T-helper 9 cell (primary cell): ENCODE measurements at regions not wholly inside any gene's neighbourhood (a gene's known extent, or its start where the extent isn't known, plus 50 kb on each side); places are given as distances from the start of the nearest gene placed in this dataset.
"Not testable (repeated sequence)": the region's sequence is repeated elsewhere in the genome, so short reads cannot be mapped to it uniquely, and the experiment has no call there.

Experiments
- DNase-seq: peaks from one replicate; pipeline ENCODE4 v3.0.0-alpha.2; 2020

GRCh38 chr3:26193558-26193957 lies 403.7 kb downstream of the OXSM start:
- DNase-seq: no peak

DNA sequence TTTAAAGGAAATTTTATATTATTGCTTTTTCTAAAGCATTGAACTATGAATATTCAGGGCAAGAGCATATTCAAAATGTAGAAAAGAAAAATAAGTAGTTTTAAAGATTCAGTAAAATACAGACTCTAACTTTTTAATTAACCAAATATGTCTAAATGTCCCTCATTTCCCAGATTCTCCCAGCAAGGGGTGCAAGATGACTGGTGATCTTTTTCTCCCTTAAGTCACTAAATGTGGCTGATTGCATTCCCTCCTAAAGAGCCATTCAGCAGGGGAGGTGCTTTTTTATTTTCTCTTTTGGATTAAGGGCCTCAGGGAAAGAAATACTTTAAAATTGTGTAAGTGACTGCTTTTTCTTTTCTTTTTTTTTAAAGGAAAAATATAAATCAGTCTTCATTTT lies 406.9 kb downstream of the OXSM start:
- DNase-seq: no peak

DNA sequence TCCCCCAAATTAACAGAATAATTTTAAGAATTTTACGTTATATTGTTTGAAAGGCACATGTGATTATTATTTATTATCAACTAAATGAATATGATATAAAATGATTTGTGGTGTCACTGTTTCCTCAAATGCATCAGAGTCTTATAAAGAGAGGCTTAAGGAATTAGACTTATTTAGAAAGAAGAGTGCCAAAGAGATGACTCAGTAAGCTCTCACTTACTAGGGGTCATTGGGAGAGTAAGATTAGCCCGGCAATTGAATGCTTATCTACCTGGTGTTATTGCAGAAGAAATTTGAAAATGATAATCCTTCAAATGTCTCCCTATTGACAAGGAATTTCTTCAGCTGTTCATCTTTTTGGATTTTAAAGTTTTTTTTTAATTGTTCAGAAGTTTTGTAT lies 408.7 kb downstream of the OXSM start:
- DNase-seq: no peak

- DNase-seq: no peak
Measured at GRCh38 chr3:26202169-26202568, 412.3 kb downstream of the OXSM start.

- no peak for DNase-seq
Measured at GRCh38 chr3:26205475-26205874, 415.6 kb downstream of the OXSM start.

GRCh38 chr3:26208201-26208600 lies 414.4 kb upstream of the LRRC3B start:
- no peak for DNase-seq

DNA sequence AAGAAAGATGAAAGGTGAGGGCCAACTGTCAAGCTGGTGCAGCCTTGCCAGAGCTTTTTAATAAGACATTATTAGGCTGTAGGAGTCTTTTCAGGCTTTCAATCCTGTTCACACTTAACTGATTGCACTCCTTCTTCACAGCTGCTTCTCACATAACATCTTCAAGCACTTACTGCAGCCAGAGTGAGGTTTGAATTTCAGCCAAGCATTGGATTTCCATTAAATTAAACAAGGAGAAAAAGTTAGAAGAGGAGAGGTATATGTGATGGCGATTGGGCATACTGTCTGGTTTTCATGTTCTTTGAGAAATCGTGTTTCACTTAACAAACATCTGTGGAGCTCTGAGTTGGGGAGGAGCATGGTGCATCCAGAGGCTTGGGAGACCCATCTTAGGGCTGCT lies 392.8 kb upstream of the LRRC3B start:
- DNase-seq: no peak

DNA sequence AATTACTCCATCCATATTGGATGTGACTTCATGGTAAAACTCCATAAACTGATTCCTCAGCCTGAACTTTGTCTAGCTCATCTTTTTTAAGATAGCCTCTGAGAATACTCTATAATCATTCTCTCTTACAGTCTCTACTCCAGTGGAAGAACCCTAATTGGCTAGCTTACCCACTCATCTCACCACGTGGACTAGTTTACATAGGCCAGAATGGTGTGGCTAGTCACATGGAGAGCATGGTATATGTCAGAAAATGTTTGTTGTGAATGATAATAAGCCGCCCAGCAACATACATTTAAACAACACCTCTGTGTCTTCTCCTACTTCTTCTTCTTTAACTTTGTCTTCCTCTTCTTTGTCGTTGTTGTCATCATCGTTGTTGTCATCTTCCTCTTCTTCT lies 389.2 kb upstream of the LRRC3B start:
- DNase-seq: no peak

DNA sequence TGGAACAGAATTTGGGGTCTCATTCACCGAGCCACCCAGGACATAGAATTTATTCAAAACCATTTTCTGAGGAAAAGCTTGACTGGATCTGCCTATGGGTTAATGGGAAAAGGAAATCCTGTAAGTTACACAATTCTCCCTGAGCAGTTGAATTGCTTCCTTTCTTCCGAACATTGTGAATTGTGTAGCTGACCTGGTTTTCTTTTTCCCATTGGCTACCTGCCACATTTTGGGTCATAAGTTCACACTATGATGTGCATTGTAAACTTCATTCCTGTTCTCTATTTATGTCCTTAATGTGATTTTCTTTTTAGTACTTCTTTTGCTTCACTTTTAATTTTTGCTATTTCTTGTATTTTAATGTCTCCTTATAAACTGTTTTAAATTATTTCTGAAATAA lies 386.0 kb upstream of the LRRC3B start:
- no peak for DNase-seq

- DNase-seq: no peak
Measured at GRCh38 chr3:26237036-26237682, 385.4 kb upstream of the LRRC3B start.

DNA sequence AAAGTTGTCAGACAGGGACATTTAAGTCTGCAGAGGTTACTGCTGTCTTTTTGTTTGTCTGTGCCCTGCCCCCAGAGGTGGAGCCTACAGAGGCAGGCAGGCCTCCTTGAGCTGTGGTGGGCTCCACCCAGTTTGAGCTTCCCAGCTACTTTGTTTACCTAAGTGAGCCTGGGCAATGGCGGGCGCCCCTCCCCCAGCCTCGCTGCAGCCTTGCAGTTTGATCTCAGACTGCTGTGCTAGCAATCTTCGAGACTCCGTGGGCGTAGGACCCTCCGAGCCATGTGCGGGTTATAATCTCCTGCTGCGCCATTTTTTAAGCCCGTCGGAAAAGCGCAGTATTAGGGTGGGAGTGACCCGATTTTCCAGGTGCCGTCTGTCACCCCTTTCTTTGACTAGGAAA lies 378.0 kb upstream of the LRRC3B start:
- not testable (repeated sequence) for DNase-seq

DNA sequence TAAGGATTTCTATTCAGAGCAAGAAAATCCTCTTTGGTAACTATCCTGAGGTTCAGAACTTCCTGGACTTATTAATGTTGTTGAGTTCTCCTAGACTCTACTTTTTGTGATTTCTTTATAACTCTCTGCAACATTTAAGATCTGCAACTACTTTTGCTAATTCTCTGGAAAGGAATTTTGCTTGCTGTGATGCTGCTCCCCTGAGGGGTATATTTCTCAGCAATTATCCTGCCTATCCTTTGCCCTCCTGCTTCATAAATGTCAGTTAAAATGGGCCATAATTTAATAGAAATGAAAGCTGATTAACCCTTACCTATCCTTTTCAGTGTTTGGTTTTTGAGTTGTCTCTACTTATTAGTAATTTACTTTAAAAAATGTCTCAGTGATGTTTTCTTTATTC lies 377.3 kb upstream of the LRRC3B start:
- DNase-seq: no peak

DNA sequence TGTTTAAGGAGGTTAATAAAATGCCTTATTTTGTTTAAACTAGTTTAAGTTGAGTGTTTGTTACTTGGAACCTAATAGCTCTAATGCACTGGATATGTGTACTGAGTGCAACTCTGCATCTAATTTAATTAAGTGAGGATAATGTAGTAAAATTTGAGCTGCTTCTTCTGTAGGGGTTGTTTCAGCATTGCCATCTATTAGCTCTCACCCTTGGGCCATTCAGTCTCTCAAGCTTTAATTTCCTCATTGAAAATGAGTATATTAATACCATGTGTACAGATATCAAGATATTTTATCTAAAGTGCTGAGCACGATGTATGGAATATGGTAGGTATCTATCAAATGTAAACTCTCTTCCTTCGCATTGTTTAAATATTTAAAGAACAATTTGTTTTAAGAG lies 375.7 kb upstream of the LRRC3B start:
- DNase-seq: no peak

- DNase-seq: no peak
Measured at GRCh38 chr3:26247712-26248111, 374.9 kb upstream of the LRRC3B start.

DNA sequence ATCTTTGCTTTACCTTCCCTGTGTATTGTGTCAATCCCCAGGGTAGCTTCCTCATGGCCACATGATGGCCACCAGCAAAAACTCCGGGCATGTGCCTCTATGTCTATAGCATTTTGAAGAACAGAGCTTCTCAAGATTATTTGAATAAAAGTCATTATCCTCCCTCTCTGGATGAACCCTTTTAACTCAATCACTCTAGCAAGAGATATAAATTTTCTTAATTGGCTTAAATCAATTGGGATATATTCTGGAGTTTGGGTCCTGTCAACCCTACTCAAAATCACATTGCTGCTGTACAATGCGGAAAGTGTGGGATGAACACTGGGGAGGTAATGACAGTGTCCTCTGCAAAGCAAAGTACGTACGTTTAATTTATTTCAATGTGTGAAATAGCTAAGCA lies 370.6 kb upstream of the LRRC3B start:
- no peak for DNase-seq

DNA sequence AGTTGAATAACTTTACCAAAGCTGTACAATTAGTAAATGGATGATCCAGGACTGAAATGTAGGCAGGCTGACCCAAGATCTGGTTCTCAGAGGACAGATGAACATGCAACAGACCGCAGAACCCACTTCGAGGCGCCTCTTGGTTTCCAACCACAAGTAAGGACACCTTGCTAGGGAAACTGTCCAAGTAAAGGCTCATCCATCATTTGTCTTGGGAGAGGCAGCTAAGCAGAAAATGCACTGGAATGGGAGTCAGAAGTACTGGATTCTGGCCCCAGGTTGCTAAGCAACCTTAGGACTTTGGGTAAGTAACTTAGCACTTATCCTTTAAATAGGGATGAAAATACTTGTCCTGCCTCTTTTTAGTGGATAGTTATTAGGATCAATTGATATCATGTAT lies 366.3 kb upstream of the LRRC3B start:
- no peak for DNase-seq

- DNase-seq: no peak
Measured at GRCh38 chr3:26259176-26259575, 363.4 kb upstream of the LRRC3B start.

DNA sequence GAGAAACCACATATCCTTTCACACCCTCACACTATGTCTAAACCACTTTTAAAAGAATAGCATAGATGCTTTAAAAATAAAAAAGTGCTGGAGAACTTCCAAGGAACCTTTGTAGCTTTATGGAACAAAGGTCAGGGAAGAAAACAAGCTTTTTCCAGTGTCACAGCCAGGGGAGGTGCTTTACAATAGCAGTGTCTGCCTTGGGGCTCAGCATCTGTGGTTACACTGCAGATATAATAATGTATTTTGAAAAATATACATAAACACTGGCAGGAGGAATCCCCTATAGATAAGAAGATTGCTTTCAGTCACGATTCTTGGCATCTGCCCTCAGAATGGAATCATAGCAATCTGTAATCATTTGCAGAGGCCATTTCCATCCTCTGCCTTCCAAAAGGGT lies 362.4 kb upstream of the LRRC3B start:
- no peak for DNase-seq

DNA sequence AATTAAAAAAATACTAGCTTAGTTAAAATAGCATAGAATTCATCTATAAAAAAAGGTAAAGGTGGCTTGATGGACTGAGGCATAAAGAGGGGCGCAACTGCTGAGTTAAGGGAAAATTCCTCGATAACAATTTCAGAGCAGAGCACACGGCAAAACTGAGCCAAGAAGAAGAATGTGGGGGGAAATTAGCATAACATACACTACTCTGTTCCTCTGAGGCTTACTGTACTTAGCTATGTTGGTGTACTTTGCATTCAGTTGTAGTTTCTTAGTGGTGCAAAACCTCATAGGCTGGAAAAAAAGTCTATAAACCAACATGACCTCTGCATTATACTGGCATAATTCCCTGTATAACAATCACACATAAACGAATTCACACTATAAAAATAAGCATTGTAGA lies 357.9 kb upstream of the LRRC3B start:
- no peak for DNase-seq

- no peak for DNase-seq
Measured at GRCh38 chr3:26271848-26272247, 350.7 kb upstream of the LRRC3B start.

DNA sequence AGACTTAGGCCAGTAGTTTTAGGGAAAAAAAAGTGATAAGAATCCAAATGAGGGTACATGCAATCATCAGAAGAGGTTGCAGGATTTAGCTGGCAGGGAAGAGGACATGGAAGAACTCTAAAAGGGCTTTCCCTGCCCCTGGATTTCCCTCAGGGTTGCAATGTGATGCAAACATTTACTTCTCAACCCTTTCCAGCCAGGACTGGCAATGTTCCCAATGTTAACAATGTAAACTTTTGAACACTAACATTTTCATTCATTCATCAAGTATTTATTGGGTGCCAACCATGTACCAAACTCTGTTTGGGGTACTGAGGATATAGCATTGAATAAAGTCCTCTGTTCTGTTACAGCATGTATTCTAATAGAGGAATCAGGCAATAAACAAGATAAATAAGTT lies 349.4 kb upstream of the LRRC3B start:
- no peak for DNase-seq

DNA sequence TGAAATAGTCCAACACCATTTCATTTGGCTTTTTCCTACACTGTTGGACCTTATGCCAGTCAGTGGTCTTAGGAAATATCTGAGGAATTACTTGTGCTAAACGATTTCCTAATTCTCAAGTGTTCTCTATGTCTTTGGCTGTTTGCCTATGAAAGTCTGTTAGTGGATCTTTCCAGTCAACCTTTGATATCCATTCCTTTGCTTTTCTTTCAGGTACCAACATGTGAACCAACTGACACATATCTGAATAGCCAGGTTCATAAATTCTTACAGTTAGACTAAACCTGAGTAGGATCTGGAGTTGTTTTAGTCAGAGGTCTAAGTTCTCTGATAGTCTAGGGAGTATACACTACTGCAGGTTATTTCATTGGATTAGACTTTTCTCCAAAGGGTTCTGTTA lies 343.5 kb upstream of the LRRC3B start:
- DNase-seq: no peak

GRCh38 chr3:26280517-26280916 lies 342.1 kb upstream of the LRRC3B start:
- DNase-seq: no peak

GRCh38 chr3:26281284-26281985 lies 341.1 kb upstream of the LRRC3B start:
- DNase-seq: no peak

DNA sequence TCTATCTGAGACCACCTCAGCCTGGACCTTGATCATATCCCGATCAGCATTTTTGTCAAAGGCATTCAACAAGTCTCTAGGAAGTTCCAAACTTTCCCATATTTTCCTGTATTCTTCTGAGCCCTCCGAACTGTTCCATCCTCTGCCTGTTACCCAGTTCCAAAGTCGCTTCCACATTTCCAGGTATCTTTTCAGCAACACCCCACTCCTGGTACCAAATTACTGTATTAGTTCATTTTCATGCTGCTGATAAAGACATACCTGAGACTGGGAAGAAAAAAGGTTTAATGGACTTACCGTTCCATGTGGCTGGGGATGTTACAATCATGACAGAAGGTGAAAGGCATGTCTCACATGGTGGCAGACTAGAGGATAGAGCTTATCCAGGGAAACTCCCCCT lies 338.1 kb upstream of the LRRC3B start:
- DNase-seq: not testable (repeated sequence)
